IMR-90 (cell line): ENCODE measurements at regions not wholly inside any gene's neighbourhood (a gene's known extent, or its start where the extent isn't known, plus 50 kb on each side); places are given as distances from the start of the nearest gene placed in this dataset.

Experiments used
- ATAC-seq: fragments of 200-7000 bp; cut with Tn5 transposase; 2 replicates; pipeline ENCODE4 v1.9.1; 2020; ENCODE audit warnings: low read depth, mild to moderate bottlenecking, moderate library complexity
- BruUV-seq: library from RNA; stranded (reverse); fragments of 400-500 nt; replicated peaks from 2 replicates; lab custom pipeline; 2021; lab: Mats Ljungman, UMichigan
- CTCF ChIA-PET: fragments of 300-600 bp; formaldehyde crosslinking; extraction: SDS; loops from one replicate; lab custom pipeline; 2021; ENCODE audit warnings: antibody characterized with exemption; lab: Yijun Ruan, JAX
- POLR2A ChIA-PET: fragments of 300-600 bp; sonication (Branson Sonifier 250); formaldehyde crosslinking; loops from one replicate; lab custom pipeline; 2022; ENCODE audit warnings: antibody characterized with exemption; ENCODE audit not compliant: unreplicated experiment; lab: Charles Lee
- DNase-seq: peaks from one replicate; pipeline ENCODE4 v3.0.0; 2013
- H2AFZ ChIP-seq: replicated peaks from 2 replicates; pipeline ENCODE3; 2013; ENCODE audit warnings: low read length, mild to moderate bottlenecking; ENCODE audit not compliant: poor library complexity
- H2AK5ac ChIP-seq: 2 replicates; pipeline ENCODE4 v1.6.1; 2013; ENCODE audit warnings: low read depth, low read length, inconsistent platforms
- H2AK9ac ChIP-seq: replicated peaks from 2 replicates; pipeline ENCODE3; 2013; ENCODE audit warnings: mild to moderate bottlenecking, low read depth, low read length, moderate library complexity; ENCODE audit not compliant: poor library complexity
- H2BK120ac ChIP-seq: 2 replicates; pipeline ENCODE4 v1.6.1; 2013; ENCODE audit warnings: low read depth, low read length, inconsistent platforms
- H2BK15ac ChIP-seq: 3 replicates; pipeline ENCODE4 v1.6.1; 2013; ENCODE audit warnings: low read depth, low read length, inconsistent platforms
- H2BK20ac ChIP-seq: 2 replicates; pipeline ENCODE4 v1.6.1; 2013; ENCODE audit warnings: low read depth, mild to moderate bottlenecking, inconsistent platforms, low read length, moderate library complexity
- H2BK5ac ChIP-seq: 2 replicates; pipeline ENCODE4 v1.6.1; 2013; ENCODE audit warnings: mild to moderate bottlenecking, low read depth, low read length, inconsistent platforms; ENCODE audit not compliant: poor library complexity, severe bottlenecking
- H3K14ac ChIP-seq: replicated peaks from 2 replicates; pipeline ENCODE4 v1.6.1; 2013; ENCODE audit warnings: low read depth, low read length, inconsistent platforms
- H3K18ac ChIP-seq: 2 replicates; pipeline ENCODE4 v1.6.1; 2013; ENCODE audit warnings: low read depth, low read length, control low read depth
- H3K23ac ChIP-seq: 2 replicates; pipeline ENCODE4 v1.6.1; 2013; ENCODE audit warnings: low read depth, low read length, inconsistent platforms
- H3K27ac ChIP-seq: 2 replicates; pipeline ENCODE4 v1.5.1; 2013; ENCODE audit warnings: mild to moderate bottlenecking, control low read depth, low read length; ENCODE audit not compliant: insufficient read depth
- H3K27me3 ChIP-seq: 2 replicates; pipeline ENCODE4 v1.6.1; 2013; ENCODE audit warnings: low read length; ENCODE audit not compliant: control insufficient read depth, insufficient read depth
- H3K36me3 ChIP-seq: 2 replicates; pipeline ENCODE4 v1.6.1; 2013; ENCODE audit warnings: low read length, mixed read lengths; ENCODE audit not compliant: control insufficient read depth, insufficient read depth
- H3K4ac ChIP-seq: 2 replicates; pipeline ENCODE4 v1.6.1; 2013; ENCODE audit warnings: low read depth, low read length, inconsistent platforms
- H3K4me1 ChIP-seq: 2 replicates; pipeline ENCODE4 v1.6.1; 2013; ENCODE audit warnings: low read length, mixed read lengths; ENCODE audit not compliant: control insufficient read depth, insufficient read depth
- H3K4me2 ChIP-seq: 2 replicates; pipeline ENCODE4 v1.6.1; 2013; ENCODE audit warnings: low read depth, mild to moderate bottlenecking, control low read depth, low read length, moderate library complexity
- H3K4me3 ChIP-seq: 2 replicates; pipeline ENCODE4 v1.5.1; 2013; ENCODE audit warnings: low read depth, mild to moderate bottlenecking, control low read depth, low read length, moderate library complexity; ENCODE audit not compliant: insufficient read depth
- H3K56ac ChIP-seq: 2 replicates; pipeline ENCODE4 v1.6.1; 2013; ENCODE audit warnings: low read length, inconsistent platforms; ENCODE audit not compliant: insufficient read depth; ENCODE audit errors: extremely low read depth
- H3K79me1 ChIP-seq, 2 experiments: 2 replicates each; pipeline ENCODE4 v1.6.1; 2013; ENCODE audit warnings: low read length in 2 of 2, inconsistent platforms in 1 of 2, low read depth in 1 of 2
- H3K9ac ChIP-seq: 2 replicates; pipeline ENCODE4 v1.6.1; 2013; ENCODE audit warnings: low read depth, low read length, control low read depth
- H3K9me1 ChIP-seq: 2 replicates; pipeline ENCODE4 v1.6.1; 2013; ENCODE audit warnings: low read length, inconsistent platforms; ENCODE audit not compliant: insufficient read depth
- H3K9me3 ChIP-seq: 2 replicates; pipeline ENCODE4 v1.6.1; 2013; ENCODE audit warnings: low read length; ENCODE audit not compliant: control insufficient read depth, insufficient read depth
- H4K20me1 ChIP-seq: 2 replicates; pipeline ENCODE4 v1.6.1; 2013; ENCODE audit warnings: low read length, inconsistent platforms; ENCODE audit not compliant: insufficient read depth
- H4K5ac ChIP-seq: 2 replicates; pipeline ENCODE4 v1.6.1; 2013; ENCODE audit warnings: mild to moderate bottlenecking, low read depth, low read length, control low read depth
- H4K8ac ChIP-seq, 2 experiments: 2 replicates each; pipeline ENCODE4 v1.6.1; 2013; ENCODE audit warnings: low read depth in 2 of 2, low read length in 2 of 2, control low read depth in 1 of 2, inconsistent platforms in 1 of 2
- H4K91ac ChIP-seq: 2 replicates; pipeline ENCODE4 v1.6.1; 2013; ENCODE audit warnings: low read depth, low read length, inconsistent platforms; ENCODE audit not compliant: insufficient read depth
- CHD1 ChIP-seq: IDR thresholded peaks from 2 replicates; pipeline ENCODE4 v1.6.1; 2012; ENCODE audit warnings: low read depth, low read length, improper control_type of control experiment
- MAFK ChIP-seq: IDR thresholded peaks from 2 replicates; pipeline ENCODE4 v1.6.1; 2012; ENCODE audit warnings: low read depth, low read length, improper control_type of control experiment
- WGBS, 2 experiments: methylation state at CpG; one replicate each; pipeline versions ENCODE4 v1.1.5 to v1.1.7; 2013; ENCODE audit warnings: missing lambda C conversion rate in 2 of 2; ENCODE audit not compliant: insufficient read length in 1 of 2; ENCODE audit errors: extremely low coverage in 2 of 2; 5-methylcytosine and 5-hydroxymethylcytosine counted together
- dilution Hi-C: fragments of 300-500 bp; cut with HindIII; formaldehyde crosslinking; loops from one replicate; pipeline ENCODE4 v1.14.3; 2018; ENCODE audit warnings: low sequenced_read_pairs; ENCODE audit not compliant: unreplicated experiment
- in situ Hi-C: fragments of 300-500 bp; cut with MboI; formaldehyde crosslinking; loops from 3 replicates; pipeline ENCODE4 v1.14.3; 2019; ENCODE audit warnings: low sequenced_read_pairs, inconsistent platforms, mixed read lengths
- intact Hi-C: fragments of 100-400 bp; cut with micrococcal nuclease; formaldehyde crosslinking; loops from 2 replicates; pipeline ENCODE4 v1.10.0; 2022

GRCh38 chr16:62615526-62615925 is 579.3 kb upstream of the CDH8 start:
- H2AFZ ChIP-seq, result no peak overlapping the region
- intact Hi-C loops, result no loop called here

More at GRCh38 chr16:62615526-62615925, 579.3 kb upstream of the CDH8 start:
- Histone ChIP-seq H2BK15ac (no peak overlapping the region), H4K5ac (no peak overlapping the region), H3K4me3 (no peak overlapping the region), H3K27me3 (no peaks in the 10 kb centered on the region), H3K9me3 (peaks cover 12% of the 10 kb centered on the region), H2AK9ac (no peak overlapping the region), H3K79me1 (no peaks in the 10 kb centered on the region), H3K4me2 (no peak overlapping the region), H4K20me1 (no peaks in the 10 kb centered on the region), H2BK20ac (no peak overlapping the region), H3K9ac (no peak overlapping the region), H3K56ac (no peak overlapping the region), H2AK5ac (no peak overlapping the region), H3K36me3 (no peaks in the 10 kb centered on the region), H3K9me1 (no peaks in the 10 kb centered on the region), H3K18ac (no peak overlapping the region), H3K4me1 (no peaks in the 10 kb centered on the region), H3K27ac (no peak overlapping the region), H3K23ac (no peak overlapping the region), H2BK120ac (no peak overlapping the region), H4K8ac (no peak overlapping the region), H4K91ac (no peak overlapping the region), H3K14ac (no peak overlapping the region), H2BK5ac (no peak overlapping the region), H3K4ac (no peak overlapping the region)
- ATAC-seq (no peak), DNase-seq (no peak)
- dilution Hi-C loops, result no loop called here
- in situ Hi-C loops, result no loop called here
- ChIA-PET CTCF (no interaction called here), POLR2A (no interaction called here)
- TF ChIP-seq CHD1 (no peak), MAFK (peak; percentile 64)
- no CpG with 5 or more reads among the region's 2 CpGs for WGBS, 2 experiments
- no TSS peak for BruUV-seq
